Epithelial cell of esophagus (primary cell): ENCODE measurements at regions not wholly inside any gene's neighbourhood (a gene's known extent, or its start where the extent isn't known, plus 50 kb on each side); places are given as distances from the start of the nearest gene placed in this dataset.
"Not testable (repeated sequence)": the region's sequence is repeated elsewhere in the genome, so short reads cannot be mapped to it uniquely, and the experiment has no call there.

Experiments used
- DNase-seq: peaks from one replicate; pipeline ENCODE4 v3.0.0; 2010; ENCODE audit warnings: low read depth
- H3K4me3 ChIP-seq: 2 replicates; pipeline ENCODE4 v1.5.1; 2011; ENCODE audit warnings: mild to moderate bottlenecking, low read length, control low read depth
- TF ChIP-seq, protein P1 (sequence below): IDR thresholded peaks from 2 replicates; pipeline ENCODE4 v1.5.1; 2011; ENCODE audit warnings: low read depth, mild to moderate bottlenecking, low read length, control low read depth, inconsistent platforms; ENCODE audit not compliant: insufficient read depth; ENCODE audit errors: missing control alignments

GRCh38 chr6:134389129-134389528 lies 71.2 kb upstream of the SGK1 start:
- DNase-seq = no peak
- TF ChIP-seq, protein P1, sequence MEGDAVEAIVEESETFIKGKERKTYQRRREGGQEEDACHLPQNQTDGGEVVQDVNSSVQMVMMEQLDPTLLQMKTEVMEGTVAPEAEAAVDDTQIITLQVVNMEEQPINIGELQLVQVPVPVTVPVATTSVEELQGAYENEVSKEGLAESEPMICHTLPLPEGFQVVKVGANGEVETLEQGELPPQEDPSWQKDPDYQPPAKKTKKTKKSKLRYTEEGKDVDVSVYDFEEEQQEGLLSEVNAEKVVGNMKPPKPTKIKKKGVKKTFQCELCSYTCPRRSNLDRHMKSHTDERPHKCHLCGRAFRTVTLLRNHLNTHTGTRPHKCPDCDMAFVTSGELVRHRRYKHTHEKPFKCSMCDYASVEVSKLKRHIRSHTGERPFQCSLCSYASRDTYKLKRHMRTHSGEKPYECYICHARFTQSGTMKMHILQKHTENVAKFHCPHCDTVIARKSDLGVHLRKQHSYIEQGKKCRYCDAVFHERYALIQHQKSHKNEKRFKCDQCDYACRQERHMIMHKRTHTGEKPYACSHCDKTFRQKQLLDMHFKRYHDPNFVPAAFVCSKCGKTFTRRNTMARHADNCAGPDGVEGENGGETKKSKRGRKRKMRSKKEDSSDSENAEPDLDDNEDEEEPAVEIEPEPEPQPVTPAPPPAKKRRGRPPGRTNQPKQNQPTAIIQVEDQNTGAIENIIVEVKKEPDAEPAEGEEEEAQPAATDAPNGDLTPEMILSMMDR = no peak
- H3K4me3 ChIP-seq = no peak overlapping the region

- not testable (repeated sequence) for DNase-seq, H3K4me3 ChIP-seq
Measured at GRCh38 chr6:134386482-134386881, 68.6 kb upstream of the SGK1 start.

- H3K4me3 ChIP-seq = no peak overlapping the region
- TF ChIP-seq, protein P1 = no peak
- DNase-seq = no peak
Measured at GRCh38 chr6:134381959-134382358, 64.0 kb upstream of the SGK1 start.

GRCh38 chr6:134379599-134379998 lies 61.7 kb upstream of the SGK1 start:
- no peak for DNase-seq
- H3K4me3 ChIP-seq = no peak overlapping the region
- TF ChIP-seq, protein P1 = no peak

DNA sequence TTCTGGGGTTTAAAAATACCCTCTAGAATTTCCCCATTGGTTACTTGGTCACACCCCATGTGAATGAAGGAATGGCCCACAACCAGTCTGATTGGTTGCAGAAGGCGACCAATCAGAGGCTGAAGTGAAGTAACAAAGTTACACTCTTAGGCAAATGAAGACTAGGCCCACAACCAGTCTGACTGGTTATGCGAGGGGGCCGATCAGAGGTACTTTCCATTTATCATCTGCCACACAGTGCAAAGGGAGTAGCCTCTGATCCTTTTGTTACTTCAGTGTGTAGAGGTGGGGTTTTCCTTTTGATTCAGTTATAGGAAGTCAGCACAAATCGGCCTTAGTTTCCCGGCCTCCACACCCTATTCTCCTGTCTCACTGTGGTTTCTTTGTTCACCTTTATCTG lies 61.2 kb upstream of the SGK1 start:
- peak; percentile 97 for DNase-seq
- no peak overlapping the region for H3K4me3 ChIP-seq
- TF ChIP-seq, protein P1 = no peak

GRCh38 chr6:134378426-134378825 lies 60.5 kb upstream of the SGK1 start:
- TF ChIP-seq, protein P1 = no peak
- H3K4me3 ChIP-seq = no peak overlapping the region
- no peak for DNase-seq

GRCh38 chr6:134376785-134377184 lies 58.9 kb upstream of the SGK1 start:
- TF ChIP-seq, protein P1 = peak; percentile 2
- DNase-seq = peak; percentile 36
- no peak overlapping the region for H3K4me3 ChIP-seq

DNA sequence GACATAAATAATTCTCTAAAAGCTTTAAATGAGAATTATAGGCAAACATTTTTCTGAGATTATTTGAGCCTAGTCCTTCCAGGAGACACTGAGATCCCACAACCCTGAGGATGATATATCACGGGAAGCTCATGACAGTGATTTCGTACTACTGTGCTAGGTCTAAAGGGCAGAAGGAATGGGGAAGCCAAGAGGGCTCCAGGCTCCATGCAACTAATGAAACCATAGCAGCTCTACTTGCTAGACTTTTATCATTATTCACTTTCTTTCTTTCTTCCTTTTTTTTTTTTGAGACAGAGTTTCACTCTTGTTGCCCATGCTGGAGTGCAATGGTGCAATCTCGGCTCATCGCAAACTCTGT lies 57.3 kb upstream of the SGK1 start:
- H3K4me3 ChIP-seq = no peak overlapping the region
- TF ChIP-seq, protein P1 = no peak
- DNase-seq = no peak
